ENCODE measurements at regions not wholly inside any gene's neighbourhood (a gene's known extent, or its start where the extent isn't known, plus 50 kb on each side); places are given as distances from the start of the nearest gene placed in this dataset.

DNA sequence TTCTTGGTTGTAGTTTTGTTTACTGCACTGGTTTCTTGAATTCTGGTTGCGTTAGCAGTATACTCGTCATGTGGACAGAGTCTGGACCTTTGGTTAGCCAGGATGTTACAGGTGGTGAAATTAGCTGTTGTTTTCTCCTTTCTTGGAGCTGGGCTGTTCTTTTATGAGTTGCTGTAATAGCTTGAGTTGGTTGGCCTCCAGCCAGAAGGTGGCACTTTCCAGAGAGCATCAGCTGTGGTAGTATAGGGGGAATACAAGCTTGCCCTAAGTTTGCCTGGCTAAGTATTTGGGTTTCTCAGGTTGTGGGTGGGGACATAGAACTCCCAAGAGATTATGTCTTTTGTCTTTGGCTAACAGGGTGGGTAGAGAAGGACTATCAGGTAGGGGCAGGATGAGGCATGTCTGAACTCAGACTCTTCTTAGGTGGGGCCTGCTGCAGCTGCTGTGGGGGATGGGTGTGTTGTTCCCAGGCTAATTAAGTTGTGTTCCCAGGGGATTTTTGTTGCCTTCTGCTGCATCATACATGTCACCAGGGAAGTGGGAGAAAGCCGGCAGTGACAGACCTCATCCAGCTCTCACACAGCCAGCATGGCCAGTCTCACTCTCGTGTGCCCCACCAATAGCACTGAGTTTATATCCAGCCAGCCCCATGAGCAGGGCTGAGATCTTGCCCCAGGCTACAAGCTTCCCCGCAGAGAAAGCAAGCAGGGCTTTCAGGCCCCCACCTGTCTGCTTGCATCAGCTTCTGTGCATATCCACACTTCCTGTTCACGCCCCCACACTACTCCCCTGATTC lies 246.7 kb upstream of the TPK1 start:
- POLR2A ChIA-PET, result no interaction called here
- H3K9me1 ChIP-seq (ENCODE audit: control insufficient read depth, insufficient read depth, low read length), result no peaks in the 10 kb centered on the region

DNA sequence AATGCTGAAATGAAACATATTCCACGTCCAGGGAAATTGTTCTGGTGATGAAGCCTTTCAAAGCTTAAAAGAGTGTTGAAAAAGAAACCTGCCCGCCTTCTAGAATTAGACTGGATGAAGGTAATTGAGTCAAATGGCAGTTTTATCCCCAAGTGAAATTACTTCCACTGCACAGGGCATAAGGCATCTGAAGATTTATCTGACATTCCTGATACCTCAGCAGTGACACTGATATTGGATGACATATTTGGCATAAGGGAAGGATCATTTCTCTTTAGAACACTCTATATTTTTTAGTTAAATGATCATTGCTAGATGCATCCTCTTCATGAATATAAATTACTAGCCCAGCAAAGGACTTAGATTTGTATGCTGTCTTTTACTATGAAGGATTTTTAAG lies 229.6 kb upstream of the TPK1 start:
- no peaks in the 10 kb centered on the region for H3K9me1 ChIP-seq (ENCODE audit: control insufficient read depth, insufficient read depth, low read length)
- H3K4me1 ChIP-seq (replicated peaks in 1 of 2; ENCODE audit: control insufficient read depth in 2 of 2, insufficient read depth in 2 of 2, low read length in 2 of 2), result no peaks in the 10 kb centered on the region
- no peaks in the 10 kb centered on the region for H3K9me3 ChIP-seq (replicated peaks; ENCODE audit: control insufficient read depth, insufficient read depth, low read depth, low read length)
- H3K27me3 ChIP-seq (ENCODE audit: control insufficient read depth in 2 of 2, insufficient read depth in 2 of 2, low read length in 2 of 2), result no peaks in the 10 kb centered on the region
- no peak overlapping the region for H3K27ac ChIP-seq (ENCODE audit: extremely low read depth, low read depth, low read length)
- H4K20me1 ChIP-seq (replicated peaks; ENCODE audit: control insufficient read depth, insufficient read depth, low read length), result no peaks in the 10 kb centered on the region
- BruUV-seq (replicated peaks), result no TSS peak
- no peaks in the 10 kb centered on the region for H3K79me2 ChIP-seq (ENCODE audit: control insufficient read depth, insufficient read depth, low read length)
- 5% methylated on average over 2 of the region's 2 CpGs for WGBS (ENCODE audit: insufficient coverage, low coverage, missing lambda C conversion rate)
- FAIRE-seq (no peak), ATAC-seq (no peak), DNase-seq (ENCODE audit: extremely low read depth in 1 of 4, low spot score in 3 of 4) (no peak)
- no peak overlapping the region for H3K9ac ChIP-seq (ENCODE audit: insufficient read depth in 1 of 2, low read depth in 2 of 2, low read length in 2 of 2)
- CTCF ChIA-PET (ENCODE audit: low intra/inter-chr PET ratio), result no interaction called here
- in situ Hi-C loops (cut with MboI) (no loop called here), intact Hi-C loops (cut with micrococcal nuclease) (no loop called here)
- no peak overlapping the region for H2AFZ ChIP-seq (ENCODE audit: low read depth, low read length)
- POLR2A ChIA-PET, result no interaction called here
- H3K4me2 ChIP-seq (ENCODE audit: insufficient read depth, low read length), result no peak overlapping the region
- no peak overlapping the region for H3K4me3 ChIP-seq
- no peak for TF ChIP-seq ZNF551 (CRISPR knock-in tag; IDR thresholded peaks at IDR 0.05)
- TF ChIP-seq, protein P1, sequence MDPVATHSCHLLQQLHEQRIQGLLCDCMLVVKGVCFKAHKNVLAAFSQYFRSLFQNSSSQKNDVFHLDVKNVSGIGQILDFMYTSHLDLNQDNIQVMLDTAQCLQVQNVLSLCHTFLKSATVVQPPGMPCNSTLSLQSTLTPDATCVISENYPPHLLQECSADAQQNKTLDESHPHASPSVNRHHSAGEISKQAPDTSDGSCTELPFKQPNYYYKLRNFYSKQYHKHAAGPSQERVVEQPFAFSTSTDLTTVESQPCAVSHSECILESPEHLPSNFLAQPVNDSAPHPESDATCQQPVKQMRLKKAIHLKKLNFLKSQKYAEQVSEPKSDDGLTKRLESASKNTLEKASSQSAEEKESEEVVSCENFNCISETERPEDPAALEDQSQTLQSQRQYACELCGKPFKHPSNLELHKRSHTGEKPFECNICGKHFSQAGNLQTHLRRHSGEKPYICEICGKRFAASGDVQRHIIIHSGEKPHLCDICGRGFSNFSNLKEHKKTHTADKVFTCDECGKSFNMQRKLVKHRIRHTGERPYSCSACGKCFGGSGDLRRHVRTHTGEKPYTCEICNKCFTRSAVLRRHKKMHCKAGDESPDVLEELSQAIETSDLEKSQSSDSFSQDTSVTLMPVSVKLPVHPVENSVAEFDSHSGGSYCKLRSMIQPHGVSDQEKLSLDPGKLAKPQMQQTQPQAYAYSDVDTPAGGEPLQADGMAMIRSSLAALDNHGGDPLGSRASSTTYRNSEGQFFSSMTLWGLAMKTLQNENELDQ (CRISPR knock-in tag; IDR thresholded peaks at IDR 0.05; ENCODE audit: borderline replicate concordance), result no peak
- no peak for TF ChIP-seq BRF1 (IDR thresholded peaks at IDR 0.05; ENCODE audit: borderline replicate concordance, extremely low read depth, insufficient read length)
- no peaks in the 10 kb centered on the region for H3K36me3 ChIP-seq (ENCODE audit: control insufficient read depth, insufficient read depth, low read length)

More for the DNA sequence above, 246.7 kb upstream of the TPK1 start:
- Histone ChIP-seq H3K9ac (ENCODE audit: insufficient read depth in 1 of 2, low read depth in 2 of 2, low read length in 2 of 2) (no peak overlapping the region), H2AFZ (ENCODE audit: low read depth, low read length) (no peak overlapping the region), H3K27me3 (ENCODE audit: control insufficient read depth in 2 of 2, insufficient read depth in 2 of 2, low read length in 2 of 2) (no peaks in the 10 kb centered on the region), H3K4me1 (replicated peaks in 1 of 2; ENCODE audit: control insufficient read depth in 2 of 2, insufficient read depth in 2 of 2, low read length in 2 of 2) (no peaks in the 10 kb centered on the region), H3K27ac (ENCODE audit: extremely low read depth, low read depth, low read length) (no peak overlapping the region), H4K20me1 (replicated peaks; ENCODE audit: control insufficient read depth, insufficient read depth, low read length) (no peaks in the 10 kb centered on the region), H3K9me3 (replicated peaks; ENCODE audit: control insufficient read depth, insufficient read depth, low read depth, low read length) (peaks cover 7% of the 10 kb centered on the region; the same call in 1 of the 2 replicates), H3K36me3 (ENCODE audit: control insufficient read depth, insufficient read depth, low read length) (no peaks in the 10 kb centered on the region), H3K4me3 (no peak overlapping the region), H3K4me2 (ENCODE audit: insufficient read depth, low read length) (no peak overlapping the region), H3K79me2 (ENCODE audit: control insufficient read depth, insufficient read depth, low read length) (no peaks in the 10 kb centered on the region)
- TF ChIP-seq, protein P2, sequence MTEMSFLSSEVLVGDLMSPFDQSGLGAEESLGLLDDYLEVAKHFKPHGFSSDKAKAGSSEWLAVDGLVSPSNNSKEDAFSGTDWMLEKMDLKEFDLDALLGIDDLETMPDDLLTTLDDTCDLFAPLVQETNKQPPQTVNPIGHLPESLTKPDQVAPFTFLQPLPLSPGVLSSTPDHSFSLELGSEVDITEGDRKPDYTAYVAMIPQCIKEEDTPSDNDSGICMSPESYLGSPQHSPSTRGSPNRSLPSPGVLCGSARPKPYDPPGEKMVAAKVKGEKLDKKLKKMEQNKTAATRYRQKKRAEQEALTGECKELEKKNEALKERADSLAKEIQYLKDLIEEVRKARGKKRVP (CRISPR knock-in tag; IDR thresholded peaks at IDR 0.05), result 0 out of 2 replicates have a peak, but pooled peaks have one; percentile 8
- TF ChIP-seq PTRF (tag; IDR thresholded peaks at IDR 0.05), result no peak
- FAIRE-seq (no peak), ATAC-seq (no peak), DNase-seq (ENCODE audit: extremely low read depth in 1 of 4, low spot score in 3 of 4) (no peak)
- WGBS (ENCODE audit: insufficient coverage, low coverage, missing lambda C conversion rate), result 6% methylated on average over 6 of the region's 6 CpGs
- intact Hi-C loops (cut with micrococcal nuclease), result no loop called here
- no TSS peak for BruUV-seq (replicated peaks)
- in situ Hi-C loops (cut with MboI), result no loop called here
- CTCF ChIA-PET (ENCODE audit: low intra/inter-chr PET ratio), result no interaction called here

Data from K562 (cell line).